H9 (cell line): ENCODE measurements at regions not wholly inside any gene's neighbourhood (a gene's known extent, or its start where the extent isn't known, plus 50 kb on each side); places are given as distances from the start of the nearest gene placed in this dataset.

ENCODE experiments used
- DNase-seq: peaks from one replicate; pipeline ENCODE4 v3.0.0-alpha.2; 2017
- H2AFZ ChIP-seq: one replicate; pipeline ENCODE4 v1.6.1; 2013; ENCODE audit warnings: mild to moderate bottlenecking, low read length, control low read depth, moderate library complexity
- H2AK5ac ChIP-seq: 2 replicates; pipeline ENCODE4 v1.6.1; 2013; ENCODE audit warnings: low read length, control low read depth, mixed read lengths; ENCODE audit not compliant: insufficient read length
- H2BK120ac ChIP-seq: one replicate; pipeline ENCODE4 v1.6.1; 2013; ENCODE audit warnings: low read depth, mild to moderate bottlenecking, low read length, control low read depth, inconsistent platforms; ENCODE audit not compliant: poor library complexity, severe bottlenecking
- H2BK12ac ChIP-seq: 2 replicates; pipeline ENCODE4 v1.6.1; 2013; ENCODE audit warnings: low read length, control low read depth, mixed read lengths, low read depth; ENCODE audit not compliant: insufficient read length
- H2BK15ac ChIP-seq: 2 replicates; pipeline ENCODE4 v1.6.1; 2013; ENCODE audit warnings: low read depth, low read length, control low read depth
- H2BK20ac ChIP-seq: one replicate; pipeline ENCODE4 v1.6.1; 2013; ENCODE audit warnings: low read depth, mild to moderate bottlenecking, low read length, control low read depth, inconsistent platforms; ENCODE audit not compliant: poor library complexity, severe bottlenecking
- H2BK5ac ChIP-seq: 2 replicates; pipeline ENCODE4 v1.6.1; 2013; ENCODE audit warnings: low read length, control low read depth, mixed read lengths; ENCODE audit not compliant: insufficient read length
- H3K14ac ChIP-seq: 2 replicates; pipeline ENCODE4 v1.6.1; 2013; ENCODE audit warnings: low read length, control low read depth; ENCODE audit not compliant: insufficient read depth
- H3K18ac ChIP-seq: 2 replicates; pipeline ENCODE4 v1.6.1; 2013; ENCODE audit warnings: low read depth, mild to moderate bottlenecking, mixed read lengths, low read length, control low read depth; ENCODE audit not compliant: insufficient read length
- H3K23ac ChIP-seq: 2 replicates; pipeline ENCODE4 v1.6.1; 2013; ENCODE audit warnings: low read length, control low read depth, mixed read lengths, low read depth; ENCODE audit not compliant: insufficient read length
- H3K23me2 ChIP-seq: 2 replicates; pipeline ENCODE4 v1.6.1; 2013; ENCODE audit warnings: low read depth, mild to moderate bottlenecking, mixed read lengths, low read length, control low read depth; ENCODE audit not compliant: insufficient read length, poor library complexity, severe bottlenecking
- H3K27ac ChIP-seq: 2 replicates; pipeline ENCODE4 v1.5.1; 2013; ENCODE audit warnings: low read length, control low read depth, mixed read lengths, low read depth; ENCODE audit not compliant: insufficient read length
- H3K27me3 ChIP-seq: 2 replicates; pipeline ENCODE4 v1.6.1; 2013; ENCODE audit warnings: low read length, control low read depth, inconsistent platforms; ENCODE audit not compliant: insufficient read depth
- H3K4ac ChIP-seq: 2 replicates; pipeline ENCODE4 v1.6.1; 2013; ENCODE audit warnings: low read depth, mild to moderate bottlenecking, control low read depth, inconsistent platforms, low read length, moderate library complexity
- H3K4me1 ChIP-seq: 2 replicates; pipeline ENCODE4 v1.6.1; 2013; ENCODE audit warnings: low read length, control low read depth, inconsistent platforms; ENCODE audit not compliant: insufficient read depth
- H3K4me2 ChIP-seq: 2 replicates; pipeline ENCODE4 v1.6.1; 2013; ENCODE audit warnings: low read length, control low read depth, mixed read lengths; ENCODE audit not compliant: insufficient read length, insufficient read depth
- H3K56ac ChIP-seq: 2 replicates; pipeline ENCODE4 v1.6.1; 2013; ENCODE audit warnings: low read depth, mild to moderate bottlenecking, mixed read lengths, low read length, control low read depth; ENCODE audit not compliant: insufficient read length
- H3K79me1 ChIP-seq: 2 replicates; pipeline ENCODE4 v1.6.1; 2013; ENCODE audit warnings: low read depth, mild to moderate bottlenecking, moderate library complexity, low read length, control low read depth, inconsistent platforms; ENCODE audit not compliant: insufficient read depth, poor library complexity, severe bottlenecking
- H3K79me2 ChIP-seq: 2 replicates; pipeline ENCODE4 v1.6.1; 2013; ENCODE audit warnings: low read length, control low read depth, inconsistent platforms; ENCODE audit not compliant: insufficient read depth
- H3K9ac ChIP-seq: 2 replicates; pipeline ENCODE4 v1.6.1; 2013; ENCODE audit warnings: low read length, control low read depth, mixed read lengths; ENCODE audit not compliant: insufficient read length; ENCODE audit errors: extremely low read depth
- H3K9me3 ChIP-seq: one replicate; pipeline ENCODE4 v1.6.1; 2013; ENCODE audit warnings: low read depth, low read length, inconsistent platforms; ENCODE audit not compliant: control insufficient read depth
- H3T11ph ChIP-seq: one replicate; pipeline ENCODE4 v1.6.1; 2013; ENCODE audit warnings: mild to moderate bottlenecking, low read length, control low read depth, inconsistent platforms
- H4K20me1 ChIP-seq: one replicate; pipeline ENCODE4 v1.6.1; 2013; ENCODE audit not compliant: control insufficient read depth, insufficient read length, insufficient read depth
- H4K5ac ChIP-seq: 2 replicates; pipeline ENCODE4 v1.6.1; 2013; ENCODE audit warnings: low read depth, mild to moderate bottlenecking, mixed read lengths, low read length, control low read depth; ENCODE audit not compliant: insufficient read length
- H4K8ac ChIP-seq: replicated peaks from 2 replicates; pipeline ENCODE4 v1.6.1; 2013; ENCODE audit warnings: low read length, control low read depth, mixed read lengths, low read depth; ENCODE audit not compliant: insufficient read length
- H4K91ac ChIP-seq: 2 replicates; pipeline ENCODE4 v1.6.1; 2013; ENCODE audit warnings: low read depth, mild to moderate bottlenecking, moderate library complexity, mixed read lengths, low read length, control low read depth; ENCODE audit not compliant: insufficient read length
- H3K27ac Mint-ChIP-seq, 3 experiments: 2 replicates in 2 of 3; 3 replicates in 1 of 3; pipeline ENCODE4 v1.8.0; 2020 to 2021; ENCODE audit warnings: mixed read lengths in 3 of 3, mild to moderate bottlenecking in 1 of 3, moderate library complexity in 1 of 3
- H3K27me3 Mint-ChIP-seq: 2 replicates; pipeline ENCODE4 v1.8.0; 2021; ENCODE audit warnings: low read depth, mild to moderate bottlenecking, moderate library complexity, mixed read lengths
- H3K36me3 Mint-ChIP-seq, 3 experiments: 2 replicates in 2 of 3; 3 replicates in 1 of 3; pipeline ENCODE4 v1.8.0; 2020 to 2021; ENCODE audit warnings: low read depth in 3 of 3, mixed read lengths in 3 of 3; ENCODE audit not compliant: insufficient read depth in 1 of 3
- H3K4me1 Mint-ChIP-seq, 2 experiments: 2 replicates each; pipeline ENCODE4 v1.8.0; 2020; ENCODE audit warnings: mixed read lengths in 2 of 2
- H3K4me3 Mint-ChIP-seq, 2 experiments: 2 replicates in 1 of 2; 3 replicates in 1 of 2; pipeline ENCODE4 v1.8.0; 2020 to 2021; ENCODE audit warnings: mild to moderate bottlenecking in 2 of 2, mixed read lengths in 2 of 2, moderate library complexity in 1 of 2
- H3K9me3 Mint-ChIP-seq, 2 experiments: 2 replicates in 1 of 2; 3 replicates in 1 of 2; pipeline ENCODE4 v1.8.0; 2020; ENCODE audit warnings: mild to moderate bottlenecking in 2 of 2, mixed read lengths in 2 of 2, moderate library complexity in 1 of 2
- WGBS: extraction: QIAGEN DNeasy Blood & Tissue Kit; methylation state at CpG from one replicate; pipeline ENCODE4 v1.1.7; 2013; ENCODE audit warnings: missing lambda C conversion rate, low lambda C conversion rate, mixed read lengths; ENCODE audit not compliant: insufficient read length; ENCODE audit errors: extremely low coverage; 5-methylcytosine and 5-hydroxymethylcytosine counted together
- TF ChIP-seq, protein P1 (sequence below): fragments of 200-600 bp; sonication (generic); conservative IDR thresholded peaks from 3 replicates; pipeline ENCODE4 v1.8.0; 2021; ENCODE audit warnings: antibody characterized with exemption, mild to moderate bottlenecking

DNA sequence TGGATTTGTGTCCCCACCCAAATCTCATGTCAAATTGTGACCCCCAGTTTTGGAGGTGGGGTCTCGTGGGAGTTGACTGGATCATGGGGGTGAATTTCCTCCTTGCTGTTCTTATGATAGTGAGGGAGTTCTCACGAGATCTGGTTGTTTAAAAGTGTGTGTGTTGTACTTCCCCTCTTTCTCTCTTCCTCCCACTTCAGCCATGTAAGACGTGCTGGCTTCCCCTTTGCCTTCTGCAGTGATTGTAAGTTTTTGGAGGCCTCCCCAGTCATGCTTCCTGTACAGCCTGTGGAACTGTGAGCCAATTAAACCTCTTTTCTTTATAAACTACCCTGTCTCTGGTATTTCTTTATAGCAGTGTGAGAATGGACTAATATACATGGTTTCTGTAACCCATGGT, 64.6 kb downstream of the RHOU start:
- Histone ChIP-seq H3K23me2 (no peaks in the 10 kb centered on the region), H3K79me2 (no peaks in the 10 kb centered on the region), H3K56ac (no peak overlapping the region), H3K4me1 (no peaks in the 10 kb centered on the region; the same call in 1 of the 2 replicates), H2BK120ac (no peak overlapping the region), H4K5ac (no peak overlapping the region), H3K18ac (no peak overlapping the region), H2BK5ac (no peak overlapping the region), H2AFZ (no peak overlapping the region), H2BK20ac (no peak overlapping the region), H3K14ac (no peak overlapping the region), H3K27ac (no peak overlapping the region), H3K23ac (no peak overlapping the region), H2BK15ac (no peak overlapping the region), H3T11ph (no peak overlapping the region), H3K9me3 (no peaks in the 10 kb centered on the region), H3K27me3 (no peaks in the 10 kb centered on the region), H2BK12ac (no peak overlapping the region), H4K8ac (no peak overlapping the region), H4K91ac (no peak overlapping the region), H3K4me2 (no peak overlapping the region), H3K9ac (no peak overlapping the region), H4K20me1 (no peaks in the 10 kb centered on the region), H2AK5ac (no peak overlapping the region), H3K79me1 (no peaks in the 10 kb centered on the region), H3K4ac (no peak overlapping the region)
- peaks cover 5% of the 10 kb centered on the region in 2 experiments for H3K4me1 Mint-ChIP-seq
- TF ChIP-seq, protein P1, sequence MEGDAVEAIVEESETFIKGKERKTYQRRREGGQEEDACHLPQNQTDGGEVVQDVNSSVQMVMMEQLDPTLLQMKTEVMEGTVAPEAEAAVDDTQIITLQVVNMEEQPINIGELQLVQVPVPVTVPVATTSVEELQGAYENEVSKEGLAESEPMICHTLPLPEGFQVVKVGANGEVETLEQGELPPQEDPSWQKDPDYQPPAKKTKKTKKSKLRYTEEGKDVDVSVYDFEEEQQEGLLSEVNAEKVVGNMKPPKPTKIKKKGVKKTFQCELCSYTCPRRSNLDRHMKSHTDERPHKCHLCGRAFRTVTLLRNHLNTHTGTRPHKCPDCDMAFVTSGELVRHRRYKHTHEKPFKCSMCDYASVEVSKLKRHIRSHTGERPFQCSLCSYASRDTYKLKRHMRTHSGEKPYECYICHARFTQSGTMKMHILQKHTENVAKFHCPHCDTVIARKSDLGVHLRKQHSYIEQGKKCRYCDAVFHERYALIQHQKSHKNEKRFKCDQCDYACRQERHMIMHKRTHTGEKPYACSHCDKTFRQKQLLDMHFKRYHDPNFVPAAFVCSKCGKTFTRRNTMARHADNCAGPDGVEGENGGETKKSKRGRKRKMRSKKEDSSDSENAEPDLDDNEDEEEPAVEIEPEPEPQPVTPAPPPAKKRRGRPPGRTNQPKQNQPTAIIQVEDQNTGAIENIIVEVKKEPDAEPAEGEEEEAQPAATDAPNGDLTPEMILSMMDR = no peak
- no peak overlapping the region for H3K4me3 Mint-ChIP-seq
- WGBS = no CpG with 5 or more reads among the region's 3 CpGs
- H3K36me3 Mint-ChIP-seq = no peaks in the 10 kb centered on the region
- no peak overlapping the region for H3K27ac Mint-ChIP-seq
- no peak for DNase-seq
- H3K27me3 Mint-ChIP-seq = peaks cover 9% of the 10 kb centered on the region
- no peaks in the 10 kb centered on the region for H3K9me3 Mint-ChIP-seq
